Activated T-helper 17 cell treated with anti-CD3 and anti-CD28 coated beads, Interleukin-2, amount 50 U/mL, for 72 hours (primary cell): ENCODE measurements at regions not wholly inside any gene's neighbourhood (a gene's known extent, or its start where the extent isn't known, plus 50 kb on each side); places are given as distances from the start of the nearest gene placed in this dataset.

Experiments
- ATAC-seq: fragments of 150-1000 bp; cut with Tn5 transposase; replicated peaks from 2 replicates; pipeline ENCODE4 v1.10.0; 2021; ENCODE audit warnings: mild to moderate bottlenecking, moderate library complexity
- H3K27ac Mint-ChIP-seq: one replicate; pipeline ENCODE4 v1.8.0; 2022; ENCODE audit warnings: mixed read lengths
- H3K27me3 Mint-ChIP-seq: one replicate; pipeline ENCODE4 v1.8.0; 2022; ENCODE audit warnings: mixed read lengths
- H3K36me3 Mint-ChIP-seq: one replicate; pipeline ENCODE4 v1.8.0; 2022; ENCODE audit warnings: low read depth, mild to moderate bottlenecking, mixed read lengths
- H3K4me1 Mint-ChIP-seq: one replicate; pipeline ENCODE4 v1.8.0; 2022; ENCODE audit warnings: mixed read lengths
- H3K4me3 Mint-ChIP-seq: one replicate; pipeline ENCODE4 v1.8.0; 2022; ENCODE audit warnings: mild to moderate bottlenecking, mixed read lengths
- H3K9me3 Mint-ChIP-seq: one replicate; pipeline ENCODE4 v1.8.0; 2022; ENCODE audit warnings: mixed read lengths

GRCh38 chr22:48397531-48398180 lies 1430.0 kb downstream of the BRD1 start:
- ATAC-seq = no peak
- H3K27ac Mint-ChIP-seq = no peak overlapping the region
- no peaks in the 10 kb centered on the region for H3K27me3 Mint-ChIP-seq
- no peaks in the 10 kb centered on the region for H3K4me1 Mint-ChIP-seq
- no peaks in the 10 kb centered on the region for H3K9me3 Mint-ChIP-seq
- H3K36me3 Mint-ChIP-seq = no peaks in the 10 kb centered on the region
- no peak overlapping the region for H3K4me3 Mint-ChIP-seq

DNA sequence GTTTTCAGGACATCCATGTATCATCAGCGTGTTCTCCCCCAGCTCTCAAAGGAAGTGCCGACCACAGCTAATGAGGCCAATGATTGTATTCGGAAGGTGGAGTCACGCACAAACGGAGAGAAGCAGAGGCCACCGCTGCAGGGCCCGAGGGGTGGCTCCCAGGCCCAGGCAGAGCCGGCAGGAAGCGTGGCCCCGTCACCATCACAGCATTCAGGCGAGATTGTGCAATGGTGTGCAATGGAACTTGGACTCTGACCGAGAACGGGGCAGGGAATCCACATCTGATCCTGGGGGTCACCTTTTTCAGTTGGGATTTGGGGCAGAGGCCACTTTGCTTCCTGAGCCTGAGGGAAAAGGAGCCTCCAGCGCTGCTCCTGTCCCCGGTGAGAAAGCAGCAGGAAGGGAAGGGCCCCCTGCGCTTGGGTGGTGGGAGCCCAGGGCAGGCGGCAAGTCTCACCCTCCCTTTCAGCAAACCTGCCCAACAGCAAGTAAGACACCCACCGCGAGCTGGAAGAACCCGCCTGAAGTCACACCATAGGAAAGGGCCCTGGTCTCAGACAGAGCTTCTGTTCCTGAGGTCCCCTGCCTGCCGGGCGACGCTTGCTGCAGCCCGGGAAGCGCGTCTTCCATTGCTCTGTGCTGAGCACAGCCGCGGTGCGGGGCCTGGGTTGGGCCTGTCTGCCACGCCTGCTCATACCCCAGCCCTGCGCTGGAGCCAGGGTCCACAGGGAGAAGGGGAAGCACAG lies 1430.7 kb downstream of the BRD1 start:
- no peak overlapping the region for H3K4me3 Mint-ChIP-seq
- H3K36me3 Mint-ChIP-seq = no peaks in the 10 kb centered on the region
- no peak for ATAC-seq
- H3K27me3 Mint-ChIP-seq = no peaks in the 10 kb centered on the region
- H3K9me3 Mint-ChIP-seq = no peaks in the 10 kb centered on the region
- no peak overlapping the region for H3K27ac Mint-ChIP-seq
- no peaks in the 10 kb centered on the region for H3K4me1 Mint-ChIP-seq

DNA sequence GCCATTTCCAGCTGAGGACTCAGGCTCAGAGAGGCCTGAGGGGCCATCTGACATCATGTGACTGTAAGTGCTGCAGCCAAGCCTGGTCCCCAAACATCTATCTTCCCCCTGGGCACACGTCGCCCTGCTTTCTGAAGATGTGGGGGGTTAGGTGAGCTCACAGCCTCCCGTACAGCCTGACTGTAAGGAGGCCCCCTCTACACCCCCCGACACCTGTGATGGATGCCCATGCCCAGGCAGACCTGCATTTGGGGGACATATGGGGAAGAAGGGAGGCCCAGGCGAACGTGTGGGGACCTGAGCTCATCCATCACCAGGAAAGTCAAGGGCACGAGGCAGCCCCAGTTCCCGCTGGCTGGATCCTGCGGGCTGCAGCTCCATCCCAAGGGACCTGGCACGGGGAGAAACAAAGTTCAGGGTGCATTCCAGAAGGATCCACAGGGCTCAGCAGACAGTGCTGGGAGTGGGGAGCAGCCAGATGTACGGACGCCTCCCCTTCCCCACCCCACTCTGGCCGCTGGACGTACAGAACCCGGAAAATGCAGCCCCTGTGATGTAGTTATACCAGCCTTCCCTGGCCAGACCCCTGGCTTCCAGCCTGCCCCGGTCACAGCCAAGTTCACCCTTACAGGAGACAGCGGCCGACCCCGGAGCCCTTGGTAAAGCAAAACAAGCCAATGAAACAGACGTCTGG lies 1431.4 kb downstream of the BRD1 start:
- no peak for ATAC-seq
- Mint-ChIP-seq H3K27ac (no peak overlapping the region), H3K4me1 (no peaks in the 10 kb centered on the region), H3K9me3 (no peaks in the 10 kb centered on the region), H3K36me3 (no peaks in the 10 kb centered on the region), H3K27me3 (no peaks in the 10 kb centered on the region), H3K4me3 (no peak overlapping the region)

DNA sequence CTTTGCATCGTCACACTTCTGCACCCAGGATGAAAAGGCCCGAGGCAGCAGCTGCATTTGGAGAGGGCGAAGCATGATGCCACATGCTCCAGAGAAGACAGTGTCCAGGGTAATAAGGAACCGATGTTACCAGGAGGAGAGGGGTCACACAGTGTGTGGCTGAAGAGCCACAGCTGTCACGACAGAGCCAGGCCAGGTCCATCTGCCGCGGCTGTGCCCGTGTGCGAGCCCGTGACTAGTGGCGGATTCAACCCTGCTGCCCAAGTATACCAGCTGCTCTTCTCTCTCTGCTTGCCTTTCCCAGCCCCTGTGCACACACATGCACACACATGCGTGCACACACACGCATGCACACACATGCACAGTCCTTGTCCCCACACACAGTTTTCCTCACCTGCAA lies 1432.5 kb downstream of the BRD1 start:
- Mint-ChIP-seq H3K27ac (no peak overlapping the region), H3K27me3 (no peaks in the 10 kb centered on the region), H3K4me1 (no peaks in the 10 kb centered on the region)

GRCh38 chr22:48394787-48395186 lies 1432.9 kb downstream of the BRD1 start:
- no peak overlapping the region for H3K4me3 Mint-ChIP-seq
- H3K36me3 Mint-ChIP-seq = no peaks in the 10 kb centered on the region
- no peaks in the 10 kb centered on the region for H3K27me3 Mint-ChIP-seq
- H3K27ac Mint-ChIP-seq = no peak overlapping the region
- ATAC-seq = no peak
- no peaks in the 10 kb centered on the region for H3K4me1 Mint-ChIP-seq
- no peaks in the 10 kb centered on the region for H3K9me3 Mint-ChIP-seq

More for the DNA sequence above, 1432.5 kb downstream of the BRD1 start:
- Mint-ChIP-seq H3K36me3 (no peaks in the 10 kb centered on the region), H3K4me3 (no peak overlapping the region), H3K9me3 (no peaks in the 10 kb centered on the region)
- no peak for ATAC-seq

- no peaks in the 10 kb centered on the region for H3K4me1 Mint-ChIP-seq
- no peaks in the 10 kb centered on the region for H3K9me3 Mint-ChIP-seq
- no peaks in the 10 kb centered on the region for H3K36me3 Mint-ChIP-seq
- H3K4me3 Mint-ChIP-seq = no peak overlapping the region
- no peak overlapping the region for H3K27ac Mint-ChIP-seq
- H3K27me3 Mint-ChIP-seq = no peaks in the 10 kb centered on the region
- ATAC-seq = no peak
Measured at GRCh38 chr22:48393885-48394284, 1433.8 kb downstream of the BRD1 start.

GRCh38 chr22:48393041-48393370 lies 1434.7 kb downstream of the BRD1 start:
- Mint-ChIP-seq H3K9me3 (no peaks in the 10 kb centered on the region), H3K36me3 (no peaks in the 10 kb centered on the region), H3K27me3 (no peaks in the 10 kb centered on the region), H3K4me3 (no peak overlapping the region), H3K27ac (no peak overlapping the region), H3K4me1 (no peaks in the 10 kb centered on the region)
- no peak for ATAC-seq

- H3K4me3 Mint-ChIP-seq = no peak overlapping the region
- no peaks in the 10 kb centered on the region for H3K9me3 Mint-ChIP-seq
- H3K27ac Mint-ChIP-seq = no peak overlapping the region
- no peaks in the 10 kb centered on the region for H3K27me3 Mint-ChIP-seq
- H3K4me1 Mint-ChIP-seq = no peaks in the 10 kb centered on the region
- H3K36me3 Mint-ChIP-seq = no peaks in the 10 kb centered on the region
- ATAC-seq = no peak
Measured at GRCh38 chr22:48391820-48392219, 1435.9 kb downstream of the BRD1 start.

- Mint-ChIP-seq H3K36me3 (no peaks in the 10 kb centered on the region), H3K4me1 (no peaks in the 10 kb centered on the region), H3K9me3 (no peaks in the 10 kb centered on the region), H3K27me3 (no peaks in the 10 kb centered on the region), H3K4me3 (no peak overlapping the region), H3K27ac (no peak overlapping the region)
- ATAC-seq = no peak
Measured at GRCh38 chr22:48391171-48391711, 1436.4 kb downstream of the BRD1 start.

DNA sequence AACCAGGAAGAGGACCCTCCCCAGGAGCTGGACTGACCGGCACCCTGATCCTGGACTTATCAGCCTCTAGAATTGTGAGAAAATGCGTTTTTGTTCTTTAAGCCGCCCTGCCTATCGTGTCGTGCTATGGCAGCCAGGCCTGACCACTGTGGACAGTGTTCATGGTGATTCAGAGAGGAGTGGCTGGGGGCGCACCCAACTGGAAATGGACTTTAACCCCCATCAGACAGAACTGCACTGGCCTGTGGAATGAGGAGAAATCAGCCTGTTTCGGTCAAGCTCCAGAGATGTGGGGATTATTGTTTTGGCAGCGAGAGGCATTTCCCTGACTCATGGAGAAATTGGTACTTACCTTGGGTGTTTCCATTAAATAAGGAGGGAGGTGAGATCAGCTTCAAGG lies 1437.8 kb downstream of the BRD1 start:
- ATAC-seq = no peak
- Mint-ChIP-seq H3K27ac (no peak overlapping the region), H3K36me3 (no peaks in the 10 kb centered on the region), H3K27me3 (no peaks in the 10 kb centered on the region), H3K4me3 (no peak overlapping the region), H3K4me1 (no peaks in the 10 kb centered on the region), H3K9me3 (peaks cover 3% of the 10 kb centered on the region)

- peaks cover 9% of the 10 kb centered on the region for H3K9me3 Mint-ChIP-seq
- no peak for ATAC-seq
- no peak overlapping the region for H3K27ac Mint-ChIP-seq
- H3K4me1 Mint-ChIP-seq = no peaks in the 10 kb centered on the region
- H3K4me3 Mint-ChIP-seq = no peak overlapping the region
- H3K36me3 Mint-ChIP-seq = no peaks in the 10 kb centered on the region
- H3K27me3 Mint-ChIP-seq = no peaks in the 10 kb centered on the region
Measured at GRCh38 chr22:48382197-48382596, 1445.5 kb downstream of the BRD1 start.

GRCh38 chr22:48380016-48380665 lies 1447.5 kb downstream of the BRD1 start:
- peaks cover 6% of the 10 kb centered on the region for H3K9me3 Mint-ChIP-seq
- ATAC-seq = no peak

DNA sequence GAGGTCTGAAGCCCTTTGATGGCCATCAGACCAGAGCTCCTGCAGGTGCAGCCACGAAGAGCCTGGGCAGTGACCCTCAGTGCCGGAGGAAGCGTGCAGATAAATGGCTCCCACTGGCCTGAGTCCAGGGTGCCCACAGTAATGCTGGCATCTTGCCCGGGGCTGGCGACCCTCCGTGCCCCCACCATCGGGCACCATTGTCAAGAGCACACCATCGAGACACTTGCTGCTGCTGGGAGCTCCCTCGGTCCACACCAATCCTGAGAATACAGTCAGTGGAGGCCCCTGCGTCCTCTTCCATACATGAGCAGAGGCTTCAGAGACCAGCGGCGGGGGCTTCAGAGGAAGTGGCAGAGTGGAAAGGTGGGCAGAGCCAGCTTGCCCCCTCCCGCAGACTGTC lies 1448.3 kb downstream of the BRD1 start:
- Mint-ChIP-seq H3K27me3 (peaks cover 14% of the 10 kb centered on the region), H3K9me3 (peaks cover 4% of the 10 kb centered on the region), H3K27ac (no peak overlapping the region), H3K4me3 (no peak overlapping the region), H3K36me3 (no peaks in the 10 kb centered on the region), H3K4me1 (no peaks in the 10 kb centered on the region)
- no peak for ATAC-seq

More at GRCh38 chr22:48380016-48380665, 1447.5 kb downstream of the BRD1 start:
- Mint-ChIP-seq H3K27me3 (peaks cover 12% of the 10 kb centered on the region), H3K27ac (no peak overlapping the region), H3K4me3 (no peak overlapping the region), H3K36me3 (no peaks in the 10 kb centered on the region), H3K4me1 (no peaks in the 10 kb centered on the region)

GRCh38 chr22:48378673-48379072 lies 1449.0 kb downstream of the BRD1 start:
- H3K36me3 Mint-ChIP-seq = no peaks in the 10 kb centered on the region
- H3K4me3 Mint-ChIP-seq = no peak overlapping the region
- H3K27me3 Mint-ChIP-seq = peaks cover 14% of the 10 kb centered on the region
- H3K27ac Mint-ChIP-seq = no peak overlapping the region
- H3K4me1 Mint-ChIP-seq = no peaks in the 10 kb centered on the region
- no peaks in the 10 kb centered on the region for H3K9me3 Mint-ChIP-seq
- ATAC-seq = no peak
